HFFc6 (cell line): ENCODE measurements at regions not wholly inside any gene's neighbourhood (a gene's known extent, or its start where the extent isn't known, plus 50 kb on each side); places are given as distances from the start of the nearest gene placed in this dataset.
"Not testable (repeated sequence)": the region's sequence is repeated elsewhere in the genome, so short reads cannot be mapped to it uniquely, and the experiment has no call there.

Source experiments
- DNase-seq: peaks from one replicate; pipeline ENCODE4 v3.0.0-alpha.2; 2018
- H3K27ac Mint-ChIP-seq: 2 replicates; pipeline ENCODE4 v1.8.0; 2020; ENCODE audit warnings: mild to moderate bottlenecking, mixed read lengths
- H3K27me3 Mint-ChIP-seq: 2 replicates; pipeline ENCODE4 v1.8.0; 2021; ENCODE audit warnings: mild to moderate bottlenecking, moderate library complexity, mixed read lengths; ENCODE audit not compliant: insufficient read depth
- H3K36me3 Mint-ChIP-seq: 2 replicates; pipeline ENCODE4 v1.8.0; 2021; ENCODE audit warnings: low read depth, mixed read lengths
- H3K4me1 Mint-ChIP-seq: 2 replicates; pipeline ENCODE4 v1.8.0; 2020; ENCODE audit warnings: low read depth, mixed read lengths
- H3K4me3 Mint-ChIP-seq: 2 replicates; pipeline ENCODE4 v1.8.0; 2020; ENCODE audit warnings: mild to moderate bottlenecking, moderate library complexity, mixed read lengths
- H3K9me3 Mint-ChIP-seq: 2 replicates; pipeline ENCODE4 v1.8.0; 2020; ENCODE audit warnings: mild to moderate bottlenecking, mixed read lengths
- TF ChIP-seq, protein P1 (sequence below): fragments of 200-600 bp; sonication (generic); IDR thresholded peaks from 2 replicates; pipeline ENCODE4 v1.5.0; 2021; ENCODE audit warnings: antibody characterized with exemption, mild to moderate bottlenecking

DNA sequence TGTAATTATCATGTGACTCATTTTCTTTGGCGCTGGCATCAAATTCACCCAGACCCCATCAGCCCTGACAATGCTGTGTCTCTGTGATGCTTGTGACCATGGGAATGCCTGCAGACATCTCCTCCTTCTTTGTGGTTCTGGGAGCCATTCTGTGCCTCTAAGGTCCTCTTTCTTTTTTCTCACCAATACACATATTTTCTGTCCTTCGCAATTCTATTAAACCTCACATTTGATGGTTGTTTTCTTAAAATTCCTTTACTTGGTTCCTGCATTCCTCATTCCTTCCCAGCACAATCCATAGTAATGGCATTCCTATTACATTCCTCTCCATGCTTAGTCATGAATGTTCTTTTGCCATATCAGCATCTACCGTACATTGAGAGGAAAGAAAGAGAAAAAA, 375.3 kb downstream of the PIK3C3 start:
- H3K4me3 Mint-ChIP-seq = no peak overlapping the region
- peaks cover 18% of the 10 kb centered on the region for H3K9me3 Mint-ChIP-seq
- DNase-seq = no peak
- no peaks in the 10 kb centered on the region for H3K36me3 Mint-ChIP-seq
- peaks cover 2% of the 10 kb centered on the region; the same call in 1 of the 2 replicates for H3K27me3 Mint-ChIP-seq
- TF ChIP-seq, protein P1, sequence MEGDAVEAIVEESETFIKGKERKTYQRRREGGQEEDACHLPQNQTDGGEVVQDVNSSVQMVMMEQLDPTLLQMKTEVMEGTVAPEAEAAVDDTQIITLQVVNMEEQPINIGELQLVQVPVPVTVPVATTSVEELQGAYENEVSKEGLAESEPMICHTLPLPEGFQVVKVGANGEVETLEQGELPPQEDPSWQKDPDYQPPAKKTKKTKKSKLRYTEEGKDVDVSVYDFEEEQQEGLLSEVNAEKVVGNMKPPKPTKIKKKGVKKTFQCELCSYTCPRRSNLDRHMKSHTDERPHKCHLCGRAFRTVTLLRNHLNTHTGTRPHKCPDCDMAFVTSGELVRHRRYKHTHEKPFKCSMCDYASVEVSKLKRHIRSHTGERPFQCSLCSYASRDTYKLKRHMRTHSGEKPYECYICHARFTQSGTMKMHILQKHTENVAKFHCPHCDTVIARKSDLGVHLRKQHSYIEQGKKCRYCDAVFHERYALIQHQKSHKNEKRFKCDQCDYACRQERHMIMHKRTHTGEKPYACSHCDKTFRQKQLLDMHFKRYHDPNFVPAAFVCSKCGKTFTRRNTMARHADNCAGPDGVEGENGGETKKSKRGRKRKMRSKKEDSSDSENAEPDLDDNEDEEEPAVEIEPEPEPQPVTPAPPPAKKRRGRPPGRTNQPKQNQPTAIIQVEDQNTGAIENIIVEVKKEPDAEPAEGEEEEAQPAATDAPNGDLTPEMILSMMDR = no peak
- no peak overlapping the region for H3K27ac Mint-ChIP-seq
- H3K4me1 Mint-ChIP-seq = no peaks in the 10 kb centered on the region

DNA sequence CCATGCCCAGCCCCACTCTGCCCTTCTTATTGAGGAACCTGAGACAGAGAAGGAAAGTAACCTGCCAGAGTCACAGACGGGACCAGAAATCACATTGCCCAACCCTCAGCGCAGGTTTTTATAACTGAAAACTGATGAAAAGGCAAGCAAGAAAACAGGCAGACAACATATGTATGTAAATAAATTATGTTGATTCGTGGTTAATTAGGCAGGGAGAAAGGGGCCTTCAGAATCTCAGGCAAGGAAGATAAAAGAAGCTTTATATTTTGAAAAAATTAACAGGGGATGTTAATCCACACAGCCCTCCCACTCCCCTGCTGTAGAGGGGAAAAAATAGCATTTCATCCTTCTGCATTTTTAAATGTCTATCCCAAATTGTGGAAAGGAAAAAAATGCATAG, 378.5 kb downstream of the PIK3C3 start:
- H3K4me3 Mint-ChIP-seq = no peak overlapping the region
- no peak overlapping the region for H3K27ac Mint-ChIP-seq
- H3K27me3 Mint-ChIP-seq = peaks cover 2% of the 10 kb centered on the region; the same call in 1 of the 2 replicates
- H3K9me3 Mint-ChIP-seq = peaks cover 23% of the 10 kb centered on the region
- no peak for DNase-seq
- TF ChIP-seq, protein P1 = no peak
- H3K36me3 Mint-ChIP-seq = 0 out of 2 replicates have a peak, but pooled peaks cover 7% of the 10 kb centered on the region
- H3K4me1 Mint-ChIP-seq = no peaks in the 10 kb centered on the region

DNA sequence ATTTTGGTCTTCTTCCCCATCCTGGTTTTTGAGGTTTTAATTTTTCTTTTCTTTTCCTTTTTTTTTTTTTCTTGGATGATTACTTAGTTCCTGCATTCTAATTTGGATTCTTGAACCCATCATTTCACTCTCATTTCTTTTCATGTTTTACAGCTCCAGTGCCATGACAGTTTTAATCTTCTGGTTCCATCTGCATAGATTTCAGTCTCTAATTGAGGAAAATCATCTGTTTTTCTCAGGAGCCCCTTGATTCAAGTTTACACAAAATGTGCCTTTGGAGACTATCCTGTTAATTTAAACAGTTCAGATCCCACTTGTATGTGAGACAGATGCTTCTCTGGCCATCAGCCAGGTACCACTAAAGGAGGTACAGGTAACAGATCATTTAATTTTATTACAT, 379.9 kb downstream of the PIK3C3 start:
- DNase-seq = no peak
- Mint-ChIP-seq H3K4me3 (no peak overlapping the region), H3K4me1 (no peaks in the 10 kb centered on the region), H3K27me3 (peaks cover 2% of the 10 kb centered on the region; the same call in 1 of the 2 replicates), H3K36me3 (0 out of 2 replicates have a peak, but pooled peaks cover 7% of the 10 kb centered on the region), H3K27ac (no peak overlapping the region), H3K9me3 (peaks cover 23% of the 10 kb centered on the region)
- TF ChIP-seq, protein P1 = no peak

DNA sequence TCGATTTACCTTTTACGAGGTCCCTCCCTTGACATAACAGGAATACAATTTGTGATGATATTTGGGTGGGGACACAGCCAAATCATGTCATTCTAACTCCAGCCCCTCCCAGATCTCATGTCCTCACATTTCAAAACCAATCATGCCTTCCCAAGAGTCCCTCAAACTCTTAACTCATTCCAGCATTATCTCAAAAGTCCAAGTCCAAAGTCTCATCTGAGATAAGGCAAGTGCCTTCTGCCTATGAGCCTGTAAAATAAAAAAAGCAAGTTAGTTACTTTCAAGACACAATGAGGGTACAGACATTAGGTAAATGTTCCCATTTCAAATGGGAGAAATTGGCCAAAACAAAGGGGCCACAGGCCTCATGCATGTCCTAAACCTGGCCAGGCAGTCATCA, 381.1 kb downstream of the PIK3C3 start:
- Mint-ChIP-seq H3K4me3 (no peak overlapping the region), H3K27me3 (peaks cover 2% of the 10 kb centered on the region; the same call in 1 of the 2 replicates), H3K27ac (no peak overlapping the region), H3K36me3 (0 out of 2 replicates have a peak, but pooled peaks cover 7% of the 10 kb centered on the region), H3K9me3 (peaks cover 33% of the 10 kb centered on the region), H3K4me1 (no peaks in the 10 kb centered on the region)
- TF ChIP-seq, protein P1 = no peak
- no peak for DNase-seq

DNA sequence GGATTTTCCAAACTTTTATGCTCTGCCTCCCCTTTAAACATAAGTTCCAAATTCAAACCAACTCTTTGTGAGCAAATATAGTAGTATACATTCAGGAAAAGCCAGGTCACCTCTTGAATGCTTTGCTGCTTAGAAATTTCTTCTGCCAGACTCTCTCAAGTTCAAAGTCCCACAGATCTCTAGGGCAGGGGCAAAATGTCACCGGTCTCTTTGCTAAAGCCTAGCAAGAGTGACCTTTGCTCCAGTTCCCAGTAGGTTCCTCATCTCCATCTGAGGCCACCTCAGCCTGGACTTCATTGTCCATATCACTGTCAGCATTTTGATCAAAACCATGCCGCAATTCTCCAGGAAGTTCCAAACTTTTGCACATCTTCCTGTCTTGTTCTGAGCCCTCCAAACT, 382.3 kb downstream of the PIK3C3 start:
- H3K9me3 Mint-ChIP-seq = peaks cover 29% of the 10 kb centered on the region
- H3K27me3 Mint-ChIP-seq, H3K36me3 Mint-ChIP-seq, DNase-seq, H3K4me3 Mint-ChIP-seq, H3K27ac Mint-ChIP-seq, H3K4me1 Mint-ChIP-seq: not testable (repeated sequence)

DNA sequence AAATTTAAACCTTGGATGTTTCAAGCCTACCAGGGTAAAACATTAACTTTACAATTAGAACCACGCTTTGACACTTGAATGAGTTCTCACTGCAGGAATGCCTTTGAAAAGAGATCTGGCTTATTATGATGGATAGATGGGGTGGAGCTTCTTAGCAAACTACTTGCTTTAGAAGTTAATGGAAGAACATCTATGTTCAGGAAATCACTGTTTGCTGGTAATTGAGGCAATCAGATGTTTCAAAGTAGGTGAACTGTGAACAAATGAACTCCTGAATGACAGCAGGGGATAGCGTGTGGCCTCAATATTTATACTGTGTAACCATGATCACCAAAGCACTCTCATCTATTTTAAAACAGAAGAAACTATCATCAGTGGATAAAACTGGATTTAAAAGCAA, 383.6 kb downstream of the PIK3C3 start:
- Mint-ChIP-seq H3K27me3 (no peaks in the 10 kb centered on the region), H3K4me1 (no peaks in the 10 kb centered on the region), H3K4me3 (no peak overlapping the region), H3K9me3 (peaks cover 29% of the 10 kb centered on the region), H3K36me3 (0 out of 2 replicates have a peak, but pooled peaks cover 7% of the 10 kb centered on the region), H3K27ac (no peak overlapping the region)
- TF ChIP-seq, protein P1 = no peak
- DNase-seq = no peak
